Middle frontal gyrus (tissue), 1 donor: ENCODE measurements at regions not wholly inside any gene's neighbourhood (a gene's known extent, or its start where the extent isn't known, plus 50 kb on each side); places are given as distances from the start of the nearest gene placed in this dataset.
"Not testable (repeated sequence)": the region's sequence is repeated elsewhere in the genome, so short reads cannot be mapped to it uniquely, and the experiment has no call there.

Source experiments
- DNase-seq: peaks from one replicate; pipeline ENCODE4 v3.0.0-alpha.2; 2015; ENCODE audit warnings: low spot score; ENCODE audit errors: extremely low spot score

DNA sequence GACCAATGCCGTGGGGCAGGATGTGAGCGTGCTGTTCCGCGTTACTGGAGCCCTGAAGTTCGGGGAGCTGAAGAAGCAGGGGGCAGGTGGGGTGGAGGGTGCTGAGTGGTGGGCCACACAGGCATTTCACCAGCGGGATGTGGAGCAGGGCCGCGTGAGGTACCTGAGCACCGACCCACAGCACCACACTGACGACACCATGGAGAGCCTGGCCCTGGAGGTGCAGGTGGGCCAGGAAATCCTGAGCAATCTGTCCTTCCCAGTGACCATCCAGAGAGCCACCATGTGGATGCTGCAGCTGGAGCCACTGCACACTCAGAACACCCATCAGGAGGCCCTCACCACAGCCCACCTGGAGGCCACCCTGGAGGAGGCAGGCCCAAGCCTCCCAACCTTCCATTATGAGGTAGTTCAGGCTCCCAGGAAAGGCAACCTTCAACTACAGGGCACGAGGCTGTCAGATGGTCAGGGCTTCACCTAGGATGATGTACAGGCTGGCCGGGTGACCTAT lies 179.6 kb downstream of the TBC1D2B start:
- no peak for DNase-seq

DNA sequence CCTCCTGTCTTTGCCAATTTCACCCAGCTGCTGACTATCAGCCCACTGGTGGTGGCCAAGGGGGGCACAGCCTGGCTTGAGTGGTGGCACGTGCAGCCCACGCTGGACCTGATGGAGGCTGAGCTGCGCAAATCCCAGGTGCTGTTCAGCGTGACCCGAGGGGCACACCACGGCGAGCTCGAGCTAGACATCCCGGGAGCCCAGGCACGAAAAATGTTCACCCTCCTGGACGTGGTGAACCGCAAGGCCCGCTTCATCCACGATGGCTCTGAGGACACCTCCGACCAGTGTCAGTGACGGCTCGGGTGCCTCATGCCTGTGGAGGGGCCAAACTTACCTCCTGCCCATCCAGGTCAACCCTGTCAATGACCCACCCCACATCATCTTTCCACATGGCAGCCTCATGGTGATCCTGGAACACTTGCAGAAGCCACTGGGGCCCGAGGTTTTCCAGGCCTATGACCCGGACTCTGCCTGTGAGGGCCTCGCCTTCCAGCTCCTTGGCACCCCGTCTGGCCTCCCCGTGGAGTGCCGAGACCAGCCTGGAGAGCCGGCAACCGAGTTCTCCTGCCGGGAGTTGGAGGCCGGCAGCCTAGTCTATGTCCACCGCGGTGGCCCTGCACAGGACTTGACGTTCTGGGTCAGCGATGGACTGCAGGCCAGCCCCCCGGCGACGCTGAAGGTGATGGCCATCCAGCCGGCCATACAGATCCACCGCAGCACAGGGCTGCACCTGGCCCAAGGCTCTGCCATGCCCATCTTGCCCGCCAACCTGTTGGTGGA lies 180.2 kb downstream of the TBC1D2B start:
- not testable (repeated sequence) for DNase-seq

DNA sequence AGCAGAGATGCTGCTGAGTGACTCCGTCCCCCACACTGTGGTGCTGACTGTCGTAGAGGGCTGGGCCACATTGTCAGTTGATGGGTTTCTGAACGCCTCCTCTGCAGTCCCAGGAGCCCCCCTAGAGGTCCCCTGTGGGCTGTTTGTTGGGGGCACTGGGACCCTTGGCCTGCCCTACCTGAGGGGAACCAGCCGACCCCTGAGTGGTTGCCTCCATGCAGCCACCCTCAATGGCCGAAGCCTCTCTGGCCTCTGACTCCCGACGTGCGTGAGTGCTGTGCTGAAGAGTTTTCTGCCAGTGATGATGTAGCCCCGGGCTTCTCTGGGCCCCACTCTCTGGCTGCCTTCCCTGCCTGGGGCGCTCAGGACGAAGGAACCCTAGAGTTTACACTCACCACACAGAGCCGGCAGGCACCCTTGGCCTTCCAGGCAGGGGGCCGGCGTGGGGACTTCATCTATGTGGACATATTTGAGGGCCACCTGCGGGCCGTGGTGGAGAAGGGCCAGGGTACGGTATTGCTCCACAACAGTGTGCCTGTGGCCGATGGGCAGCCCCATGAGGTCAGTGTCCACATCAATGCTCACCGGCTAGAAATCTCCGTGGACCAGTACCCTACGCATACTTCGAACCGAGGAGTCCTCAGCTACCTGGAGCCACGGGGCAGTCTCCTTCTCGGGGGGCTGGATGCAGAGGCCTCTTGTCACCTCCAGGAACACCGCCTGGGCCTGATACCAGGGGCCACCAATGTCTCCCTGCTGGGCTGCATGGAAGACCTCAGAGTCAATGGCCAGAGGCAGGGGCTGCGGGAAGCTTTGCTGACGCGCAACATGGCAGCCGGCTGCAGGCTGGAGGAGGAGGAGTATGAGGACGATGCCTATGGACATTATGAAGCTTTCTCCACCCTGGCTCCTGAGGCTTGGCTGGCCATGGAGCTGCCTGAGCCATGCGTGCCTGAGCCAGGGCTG lies 181.1 kb downstream of the TBC1D2B start:
- DNase-seq = not testable (repeated sequence)

DNA sequence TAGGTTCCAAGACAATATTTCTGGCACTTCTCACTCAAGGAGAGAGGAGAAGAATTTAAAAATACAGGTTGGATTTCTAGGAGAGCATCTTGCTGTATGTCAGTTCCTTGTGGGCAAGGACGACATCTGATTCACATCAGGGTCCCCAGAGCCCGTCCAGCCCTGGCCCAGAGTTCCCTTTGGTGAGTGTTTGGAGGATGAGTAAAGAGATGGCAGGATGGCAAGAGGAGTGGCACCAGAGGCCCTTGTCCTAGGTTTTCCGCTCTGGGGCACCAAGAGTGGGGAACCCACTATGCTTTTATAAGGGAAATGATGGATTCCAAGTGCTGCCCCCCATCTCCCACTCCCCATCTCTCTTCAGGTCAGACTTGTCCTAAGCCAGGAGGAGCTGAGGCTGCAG lies 181.8 kb downstream of the TBC1D2B start:
- DNase-seq = no peak

DNA sequence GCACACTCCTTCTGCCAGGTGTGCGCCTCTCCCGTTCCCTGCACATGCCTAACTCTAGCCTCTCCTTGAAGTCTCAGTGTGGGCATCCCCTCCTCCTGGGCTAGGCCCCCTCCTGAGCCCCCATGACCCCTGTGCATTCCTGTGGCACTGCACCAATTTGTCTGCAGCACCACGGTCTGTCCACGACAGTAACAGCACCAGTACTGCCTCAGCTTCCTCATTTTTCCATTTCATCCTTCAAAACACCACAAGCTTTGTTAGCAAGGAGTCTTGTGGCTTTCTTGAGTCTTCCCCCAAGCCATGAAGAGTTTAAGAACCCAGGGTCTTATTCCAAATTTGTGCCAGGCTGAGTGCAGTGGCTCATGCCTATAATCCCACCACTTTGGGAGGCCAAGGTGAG lies 182.4 kb downstream of the TBC1D2B start:
- DNase-seq = not testable (repeated sequence)

DNA sequence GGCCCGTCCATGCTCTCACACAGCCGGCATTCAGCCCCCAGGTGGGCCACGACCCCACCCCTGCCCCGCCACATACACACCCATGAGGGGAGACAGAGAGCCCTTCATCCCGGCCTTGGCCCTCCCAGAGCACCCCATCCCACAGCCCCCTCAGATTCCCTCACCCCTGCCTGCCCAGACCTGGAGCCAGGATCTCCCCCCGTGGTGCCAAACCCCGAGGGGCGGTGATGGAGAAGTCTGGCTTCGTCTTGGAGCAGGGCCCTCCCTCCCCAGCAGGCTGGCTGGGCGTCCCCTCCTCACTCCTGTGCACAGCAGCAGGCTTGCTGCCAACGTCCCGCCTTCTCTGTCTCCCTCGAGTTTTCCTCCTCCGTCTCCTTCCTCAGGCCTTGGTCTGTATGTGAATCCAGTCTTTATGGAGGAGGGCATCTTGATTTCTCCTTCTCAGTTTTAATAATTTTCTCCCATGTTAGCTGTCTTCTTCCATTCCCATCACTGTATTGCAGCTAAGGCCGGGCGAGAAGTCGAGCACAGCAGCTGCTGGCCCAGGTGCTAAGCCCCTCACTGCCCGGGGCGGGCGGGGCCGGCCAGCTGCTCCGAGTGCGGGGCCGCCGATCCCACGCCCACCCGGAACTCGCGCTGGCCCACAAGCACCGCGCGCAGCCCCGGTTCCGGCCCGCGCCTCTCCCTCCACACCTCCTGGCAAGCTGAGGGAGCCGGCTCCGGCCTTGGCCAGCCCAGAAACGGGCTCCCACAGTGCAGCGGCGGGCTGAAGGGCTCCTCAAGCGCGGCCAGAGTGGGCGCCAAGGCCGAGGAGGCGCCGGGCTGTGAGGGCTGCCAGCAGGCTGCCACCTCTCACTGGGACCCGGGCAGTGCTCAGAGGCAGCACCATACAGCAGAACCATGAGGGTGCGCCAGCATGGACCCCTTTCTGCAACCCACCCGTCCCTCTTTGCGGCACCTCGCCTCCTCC lies 183.6 kb downstream of the TBC1D2B start:
- DNase-seq = not testable (repeated sequence)

DNA sequence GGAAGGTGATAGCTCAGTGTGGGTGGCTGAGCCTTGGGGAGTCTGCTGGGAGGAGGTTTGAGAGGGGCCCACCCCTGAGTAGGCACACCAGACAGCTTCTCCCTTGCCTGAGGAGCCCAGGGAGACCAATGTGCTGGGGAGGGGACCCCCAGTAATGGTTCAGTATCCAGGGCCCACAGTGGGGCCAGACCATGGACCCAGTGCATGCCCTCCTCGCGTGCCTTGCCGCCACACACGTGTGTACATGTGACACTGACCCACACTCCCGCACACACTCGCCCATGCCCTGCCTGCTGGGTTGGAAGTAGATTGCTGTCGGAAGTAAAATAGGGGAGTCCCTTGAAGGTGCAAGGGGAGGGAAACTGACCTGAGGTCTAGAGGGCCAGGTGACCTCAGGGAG lies 184.3 kb downstream of the TBC1D2B start:
- not testable (repeated sequence) for DNase-seq

DNA sequence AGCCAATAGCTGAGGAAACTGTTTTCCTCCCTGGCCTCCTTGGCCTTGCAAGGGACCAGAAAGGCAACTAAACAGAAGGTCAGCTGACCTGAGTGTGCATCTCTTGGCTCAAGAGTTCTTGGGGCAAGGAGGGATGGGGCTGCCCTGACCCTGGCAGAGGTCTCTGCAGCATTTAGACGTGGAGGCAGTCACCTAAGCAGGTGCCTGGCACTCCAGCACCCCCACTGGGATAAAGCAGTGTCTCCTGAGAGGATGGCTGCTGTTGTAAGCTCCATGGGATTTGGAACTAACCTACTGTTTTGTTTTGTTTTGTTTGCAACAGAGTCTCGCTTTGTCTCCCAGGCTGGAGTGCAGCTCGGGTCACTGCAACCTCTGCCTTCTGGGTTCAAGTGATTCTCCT lies 185.2 kb downstream of the TBC1D2B start:
- no peak for DNase-seq

DNA sequence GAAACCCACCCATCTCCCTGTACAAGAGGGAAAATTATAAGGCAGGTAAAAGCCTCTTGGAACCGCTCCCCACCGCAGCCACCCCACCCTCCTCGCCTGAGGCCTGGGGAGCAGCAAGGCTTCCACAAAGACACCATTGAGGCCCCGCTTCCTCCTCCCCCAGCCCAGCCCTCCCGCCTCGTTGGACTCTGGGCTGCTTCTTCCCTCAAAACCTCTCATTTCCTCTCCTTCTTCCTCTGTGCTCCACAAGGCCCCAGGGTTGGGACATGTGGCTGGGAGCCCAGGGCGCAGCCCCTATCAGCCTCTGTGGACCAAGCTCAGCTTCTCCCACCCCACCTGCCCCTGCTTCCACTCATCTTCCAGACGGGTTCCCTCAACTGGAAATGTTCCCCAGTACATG lies 185.6 kb downstream of the TBC1D2B start:
- not testable (repeated sequence) for DNase-seq

DNA sequence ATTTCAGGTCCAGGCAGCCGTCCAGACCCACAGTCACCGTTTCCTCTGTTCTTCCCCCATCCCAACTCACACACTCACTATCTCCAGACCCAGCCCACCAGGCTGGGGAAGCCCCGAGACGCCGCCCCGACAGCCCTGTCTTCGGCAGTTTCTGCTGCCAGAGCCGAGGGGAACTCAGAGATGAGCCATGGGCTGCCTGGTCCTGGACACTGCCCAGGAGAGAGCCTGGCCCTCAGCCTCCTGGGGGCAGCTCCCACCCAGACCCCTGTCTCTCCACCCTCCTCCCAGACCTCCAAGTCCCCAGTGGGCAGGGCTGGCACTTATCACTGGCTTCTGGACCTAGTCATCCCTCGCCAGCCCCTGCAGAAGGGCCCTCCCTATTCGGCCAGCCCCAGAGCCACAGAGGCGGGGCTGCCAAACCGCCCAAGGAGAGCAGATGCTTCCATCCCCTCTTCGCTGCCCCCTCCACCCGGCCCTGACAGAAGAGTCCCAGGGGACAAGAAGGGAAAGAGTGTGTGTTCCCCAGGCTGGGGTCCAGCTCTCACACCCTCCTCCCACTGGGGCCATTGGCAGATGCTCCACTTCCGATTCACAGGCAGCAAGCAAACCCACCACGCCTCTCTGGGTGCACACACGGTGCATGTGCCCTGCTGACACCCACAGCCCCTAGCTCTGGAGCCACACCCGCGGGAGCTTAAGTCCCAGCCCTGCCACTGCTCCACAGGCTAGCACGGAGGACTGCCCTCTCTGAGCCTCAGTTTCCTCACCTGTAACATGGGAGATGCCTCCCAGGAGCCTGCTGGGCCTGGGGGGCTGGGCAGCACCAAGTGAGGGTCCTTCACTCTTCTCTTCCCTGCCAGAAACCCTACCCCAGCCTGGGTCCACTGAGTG lies 186.4 kb downstream of the TBC1D2B start:
- DNase-seq = not testable (repeated sequence)

DNA sequence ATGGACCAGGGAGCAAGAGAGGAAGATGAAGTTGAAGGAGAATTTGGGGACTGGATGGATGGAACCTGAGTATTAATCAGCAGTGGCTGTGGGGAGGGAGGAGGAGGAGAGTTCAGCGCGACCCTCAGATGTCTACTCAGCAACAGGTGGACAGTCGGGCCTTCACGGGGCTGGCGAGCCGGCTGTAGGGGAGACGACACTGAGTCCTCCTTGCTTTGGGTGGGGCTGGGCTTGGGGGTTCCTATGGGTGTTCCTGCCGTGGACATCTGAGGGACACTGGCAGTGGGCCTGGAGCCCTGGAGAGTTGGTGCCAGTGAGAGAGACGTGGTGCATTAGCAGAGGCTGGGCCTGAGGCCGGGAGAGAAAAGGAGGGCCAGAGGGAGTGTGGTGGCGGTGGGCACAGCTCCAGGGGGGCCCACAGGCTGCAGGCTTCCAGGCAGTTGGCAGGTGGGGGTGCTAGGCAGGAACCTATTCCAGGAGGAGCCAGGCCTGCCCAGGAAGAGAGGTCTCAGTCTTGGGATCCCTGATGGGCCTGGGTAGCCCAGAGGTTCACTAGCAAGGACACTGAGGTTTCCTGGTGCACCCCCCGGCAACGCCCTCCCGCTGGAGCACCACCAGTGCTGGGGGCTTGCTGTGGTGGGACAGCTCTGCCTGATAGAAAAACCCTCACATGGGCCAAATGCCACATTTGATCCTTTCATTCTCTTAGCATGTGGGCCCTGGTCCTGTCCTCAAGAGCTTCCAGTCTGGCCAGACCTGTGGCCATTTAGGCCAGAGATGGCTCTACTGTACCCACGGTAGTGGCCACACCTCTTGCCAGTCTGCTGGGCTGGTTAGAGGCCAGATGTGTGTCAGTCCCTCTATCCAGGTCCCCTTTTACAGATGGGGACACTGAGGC lies 187.4 kb downstream of the TBC1D2B start:
- DNase-seq = not testable (repeated sequence)

DNA sequence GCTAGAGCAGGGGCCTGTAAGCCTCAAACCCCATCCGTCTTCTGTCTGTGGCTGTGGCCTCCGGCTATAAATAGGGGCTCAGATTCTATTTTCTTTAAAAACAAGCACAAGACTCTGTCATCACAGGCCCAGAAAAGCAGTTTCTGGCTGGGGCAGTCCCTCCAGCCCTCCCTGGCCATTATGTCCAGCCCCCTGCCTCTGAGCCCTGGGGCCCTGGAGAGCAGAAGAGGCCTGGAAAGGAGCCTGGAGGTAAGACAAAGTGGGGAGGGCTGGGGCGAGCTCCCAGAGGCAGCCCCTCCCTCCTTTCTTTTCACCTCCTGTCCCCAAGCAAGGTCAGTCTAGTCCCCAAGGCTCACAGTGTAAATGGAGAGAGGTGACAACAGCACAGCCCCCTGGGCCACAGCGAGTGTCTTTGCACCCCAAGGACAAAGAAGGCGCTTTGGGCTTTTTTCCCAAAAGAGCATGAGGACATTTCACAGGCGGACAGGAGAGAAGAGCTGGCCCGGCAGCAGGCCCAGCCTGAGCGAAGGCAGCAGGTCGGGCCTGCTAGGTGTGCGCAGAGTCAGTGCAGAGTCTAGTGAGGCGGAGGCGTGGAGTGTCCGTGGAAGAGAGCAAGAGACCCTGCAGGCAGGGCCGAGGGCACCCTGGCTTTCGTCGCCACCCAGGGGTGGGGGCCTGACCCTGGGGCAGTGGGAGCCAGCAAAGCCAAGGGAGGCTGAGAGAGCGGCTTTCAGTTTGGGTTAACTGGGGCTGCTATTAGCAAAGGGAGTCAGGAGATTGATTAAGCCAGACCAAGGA lies 188.3 kb downstream of the TBC1D2B start:
- DNase-seq = no peak

DNA sequence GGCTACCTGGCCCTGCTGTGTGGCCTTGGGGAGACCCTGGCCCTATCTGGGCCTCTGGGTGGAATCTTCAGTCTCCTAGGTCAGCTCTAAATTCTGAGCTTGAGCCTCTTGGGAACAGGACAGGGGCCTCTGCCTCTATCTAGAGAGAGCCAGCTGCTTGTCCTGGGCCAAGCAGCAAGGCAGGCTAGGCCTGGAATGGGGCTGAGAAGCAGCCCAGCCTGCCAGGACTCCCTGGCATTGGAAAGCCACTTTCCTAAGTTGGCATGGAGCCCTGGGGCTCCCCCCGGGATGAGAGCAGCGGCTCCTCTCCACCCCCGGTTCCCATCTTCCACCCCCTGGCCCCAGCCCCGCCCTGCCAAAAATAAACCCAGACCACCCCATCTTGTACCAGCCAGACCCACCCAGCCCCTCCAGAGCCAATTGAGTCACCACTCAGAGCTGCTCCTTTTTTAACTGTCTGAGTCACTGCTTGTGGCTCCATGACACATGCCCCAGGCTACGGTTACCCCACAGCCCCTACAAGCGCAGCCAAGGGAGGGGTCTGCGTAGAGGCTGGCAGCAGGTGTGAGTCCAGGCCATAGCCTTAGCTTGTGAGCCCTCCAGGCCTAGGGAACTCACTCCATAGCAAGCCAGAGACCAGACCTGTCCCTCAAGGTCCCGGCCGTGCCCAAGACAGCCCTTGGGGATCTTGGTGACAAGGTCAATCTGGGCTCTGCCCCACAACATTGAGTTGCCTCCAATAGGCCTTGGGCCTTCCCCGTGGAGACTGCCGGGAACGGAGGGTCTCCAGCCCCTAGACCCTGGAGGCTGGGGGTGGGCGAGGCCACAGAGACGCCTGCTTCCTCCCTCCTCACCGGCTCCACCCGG lies 189.7 kb downstream of the TBC1D2B start:
- DNase-seq = not testable (repeated sequence)

DNA sequence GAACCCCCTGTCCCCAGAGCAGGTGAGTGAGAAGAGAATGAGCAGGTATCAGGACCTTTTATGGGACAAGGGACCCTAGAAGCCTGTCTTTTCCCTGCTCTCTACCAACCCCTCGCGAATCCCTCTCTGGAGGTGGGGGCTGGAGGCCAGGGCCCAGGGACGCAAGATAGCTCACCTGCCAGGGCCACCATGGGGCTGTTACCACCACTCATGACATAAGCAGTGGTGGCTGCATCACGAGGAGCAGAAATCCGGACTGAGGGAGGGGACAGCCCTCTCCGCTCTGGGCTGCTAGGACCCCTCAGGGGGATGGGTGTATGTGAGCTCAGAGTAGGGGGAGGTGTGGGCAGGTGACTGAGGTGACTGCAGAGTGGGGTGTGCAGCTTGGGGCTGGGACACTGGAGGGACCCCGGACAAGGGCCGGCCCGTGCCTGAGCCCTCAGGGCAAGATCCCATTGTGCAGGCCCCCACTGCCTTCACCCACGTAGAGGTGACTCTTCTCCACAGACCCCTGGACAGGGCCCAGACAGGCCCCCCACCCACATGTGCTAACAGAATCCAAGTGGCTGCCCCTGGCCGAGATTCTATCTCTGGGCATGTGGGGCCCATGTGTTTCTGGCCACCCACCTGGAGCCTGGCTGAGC lies 190.6 kb downstream of the TBC1D2B start:
- DNase-seq = no peak

DNA sequence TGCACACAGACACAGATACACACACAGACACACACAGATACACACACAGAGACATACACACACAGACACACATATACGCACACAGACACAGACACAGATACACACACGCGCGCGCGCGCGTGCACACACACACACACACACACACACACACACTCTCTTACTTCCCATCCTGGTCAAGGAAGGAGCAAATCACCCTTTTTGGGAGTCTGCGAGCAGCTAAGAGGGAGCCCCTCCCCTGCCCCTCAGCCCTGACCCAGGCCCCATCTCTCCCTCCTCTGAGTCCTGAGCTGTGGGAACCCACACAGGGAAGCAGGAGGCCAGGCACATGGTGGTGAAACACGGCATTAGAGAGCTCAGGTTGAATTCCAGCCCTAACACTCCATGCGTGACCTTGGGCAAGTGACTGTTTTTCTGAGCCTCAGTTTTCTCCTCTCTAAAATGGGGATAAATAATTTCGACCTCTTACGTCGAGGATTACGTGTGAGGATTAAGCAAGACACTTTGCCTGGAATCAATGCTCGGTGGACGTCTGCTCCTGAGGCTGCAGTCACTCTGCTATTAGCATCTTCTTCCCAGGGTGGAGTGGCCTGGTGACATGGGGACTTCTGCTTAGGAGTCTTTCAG lies 191.5 kb downstream of the TBC1D2B start:
- not testable (repeated sequence) for DNase-seq

DNA sequence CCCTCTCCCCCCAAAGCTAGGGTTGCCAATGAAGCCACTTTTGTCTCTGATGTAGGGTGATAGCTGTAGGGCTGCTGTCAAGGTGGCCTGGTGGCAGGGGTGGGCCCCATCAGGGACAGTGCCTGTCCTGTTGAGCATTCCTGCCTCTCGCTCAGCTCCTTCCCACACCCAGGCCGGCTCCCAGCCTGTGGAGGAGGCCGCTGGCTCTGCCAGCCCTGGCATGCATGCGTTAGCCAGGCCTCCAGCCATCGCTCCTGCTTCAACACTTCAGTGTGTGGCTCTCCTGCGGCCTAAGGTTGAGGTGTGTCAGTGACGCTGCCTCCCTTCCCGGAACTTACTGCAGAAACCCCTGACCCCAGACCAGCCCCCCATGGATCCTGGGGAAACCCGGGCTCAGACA lies 194.5 kb downstream of the TBC1D2B start:
- not testable (repeated sequence) for DNase-seq
